Ecto neural progenitor cell (in vitro differentiated cells): ENCODE measurements at regions not wholly inside any gene's neighbourhood (a gene's known extent, or its start where the extent isn't known, plus 50 kb on each side); places are given as distances from the start of the nearest gene placed in this dataset.
A peak's percentile ranks its signal among the peaks of the same experiment; 100 is the strongest.
"Not testable (repeated sequence)": the region's sequence is repeated elsewhere in the genome, so short reads cannot be mapped to it uniquely, and the experiment has no call there.

Source experiments
- DNase-seq: peaks from one replicate; pipeline ENCODE4 v3.0.0-alpha.2; 2018; ENCODE audit warnings: low spot score

DNA sequence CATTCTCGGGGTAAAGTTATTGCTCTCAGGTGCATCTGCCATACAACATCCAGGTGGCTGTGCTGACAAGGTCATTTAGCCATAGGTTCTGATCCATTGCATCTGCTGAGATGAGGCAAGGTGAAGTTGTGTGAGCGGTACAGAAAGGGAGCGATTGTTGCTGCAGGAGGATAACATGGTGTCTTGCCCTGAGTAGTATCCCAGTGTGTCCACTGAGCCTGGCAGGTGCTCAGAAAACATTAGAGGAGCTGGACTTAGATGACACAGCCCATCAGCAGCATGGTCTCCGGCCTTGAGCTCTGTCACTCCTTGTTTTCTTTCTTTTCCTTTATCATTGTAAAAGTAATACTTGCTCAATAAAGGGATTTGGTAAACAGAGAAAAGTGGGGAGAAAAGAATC lies 161.1 kb upstream of the ATP10A start:
- DNase-seq = no peak

DNA sequence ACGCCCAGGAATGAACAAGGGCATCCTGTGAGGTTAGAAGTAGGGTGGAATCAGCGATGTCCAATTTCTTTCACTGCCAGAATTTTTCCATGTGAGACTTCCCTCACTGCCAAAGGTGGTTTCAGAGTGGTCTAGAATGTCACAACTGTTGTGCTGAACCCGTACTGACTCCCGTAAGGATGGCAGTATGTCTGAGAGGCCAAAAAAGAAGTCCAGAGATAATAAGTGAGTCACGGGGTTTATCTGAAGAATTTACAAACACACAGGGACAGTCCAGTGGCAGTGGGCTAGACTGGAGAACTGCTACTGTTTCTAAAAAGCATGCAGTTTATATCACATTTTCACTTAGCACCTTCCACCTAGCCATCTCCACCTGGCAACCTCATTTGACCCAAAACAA lies 160.6 kb upstream of the ATP10A start:
- no peak for DNase-seq

DNA sequence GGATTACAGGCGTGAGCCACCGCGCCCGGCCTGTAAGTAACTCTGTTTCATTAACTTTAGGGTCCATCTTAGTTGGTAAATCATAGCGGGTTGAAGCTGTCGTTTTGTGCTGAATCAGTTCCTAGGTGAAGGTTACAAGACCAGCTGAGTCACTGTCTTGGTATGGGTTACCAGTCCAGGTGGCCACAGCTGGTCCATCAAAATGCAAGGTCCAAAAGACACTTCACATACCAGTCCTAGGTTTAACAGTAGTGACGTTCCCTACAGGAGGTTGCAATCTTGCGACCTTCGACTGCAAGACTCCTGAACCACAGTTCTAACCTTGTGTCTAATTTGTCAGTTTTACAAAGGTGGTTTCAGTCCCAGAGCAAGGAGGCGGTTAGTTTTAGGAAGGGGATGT lies 160.1 kb upstream of the ATP10A start:
- no peak for DNase-seq

DNA sequence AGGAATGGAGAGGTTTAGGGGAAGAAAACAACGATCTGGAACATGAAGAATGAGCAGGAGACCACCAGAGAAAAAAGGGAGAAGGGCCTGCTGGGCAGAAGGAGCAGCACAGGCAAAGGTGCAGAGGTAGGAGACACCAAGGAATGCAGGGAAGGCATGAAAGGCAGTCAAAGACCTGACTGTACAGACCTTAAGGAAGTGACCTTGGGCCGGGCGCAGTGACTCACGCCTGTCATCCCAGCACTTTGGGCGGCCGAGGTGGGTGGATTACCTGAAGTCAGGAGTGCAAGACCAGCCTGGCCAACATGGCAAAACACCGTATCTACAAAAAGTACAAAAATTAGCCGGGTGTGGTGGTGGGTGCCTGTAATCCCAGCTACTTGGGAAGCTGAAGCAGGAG lies 157.7 kb upstream of the ATP10A start:
- DNase-seq = no peak

DNA sequence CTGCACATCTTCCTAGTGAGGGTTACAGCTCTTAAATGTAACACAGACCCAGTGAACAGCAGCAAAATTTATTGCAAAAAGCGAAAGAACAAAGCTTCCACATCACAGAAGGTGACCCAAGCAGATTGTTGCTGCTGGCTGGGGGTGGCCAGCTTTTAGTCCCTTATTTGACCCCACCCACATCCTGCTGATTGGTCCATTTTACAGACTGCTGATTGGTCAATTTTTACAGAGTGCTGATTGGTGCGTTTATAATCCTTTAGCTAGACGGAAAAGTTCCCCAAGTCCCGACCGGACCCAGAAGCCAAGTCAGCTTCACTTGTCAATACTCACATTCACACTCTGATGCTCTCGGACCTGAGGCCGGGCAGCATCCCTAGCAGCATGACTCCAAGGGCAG lies 154.5 kb upstream of the ATP10A start:
- no peak for DNase-seq

DNA sequence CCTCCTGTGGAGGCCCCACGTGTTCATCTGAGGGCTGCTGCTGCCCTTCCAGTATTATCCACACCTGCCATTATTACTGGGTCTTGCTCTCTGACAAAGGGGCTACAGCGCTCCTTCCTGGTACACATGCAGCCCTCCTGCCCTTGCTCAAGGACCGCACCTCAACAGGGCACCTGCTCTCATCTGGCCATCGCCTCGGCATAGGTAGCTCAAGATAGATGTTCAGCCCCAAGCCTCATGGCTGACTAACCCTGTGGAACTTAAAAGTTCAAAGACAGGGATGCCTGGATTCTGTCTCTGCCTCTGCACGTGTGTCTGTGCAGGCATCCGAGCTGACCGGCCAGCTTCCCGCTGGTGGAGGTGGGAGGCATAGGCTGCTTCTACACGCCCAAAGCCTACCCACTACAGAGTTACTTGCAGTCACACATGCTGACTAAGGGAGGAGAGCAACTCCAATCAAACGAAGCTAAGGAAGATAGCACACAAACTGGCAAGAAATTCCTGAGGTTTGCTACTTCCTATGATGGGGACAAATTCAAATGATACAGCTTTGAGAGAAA lies 152.5 kb upstream of the ATP10A start:
- no peak for DNase-seq

DNA sequence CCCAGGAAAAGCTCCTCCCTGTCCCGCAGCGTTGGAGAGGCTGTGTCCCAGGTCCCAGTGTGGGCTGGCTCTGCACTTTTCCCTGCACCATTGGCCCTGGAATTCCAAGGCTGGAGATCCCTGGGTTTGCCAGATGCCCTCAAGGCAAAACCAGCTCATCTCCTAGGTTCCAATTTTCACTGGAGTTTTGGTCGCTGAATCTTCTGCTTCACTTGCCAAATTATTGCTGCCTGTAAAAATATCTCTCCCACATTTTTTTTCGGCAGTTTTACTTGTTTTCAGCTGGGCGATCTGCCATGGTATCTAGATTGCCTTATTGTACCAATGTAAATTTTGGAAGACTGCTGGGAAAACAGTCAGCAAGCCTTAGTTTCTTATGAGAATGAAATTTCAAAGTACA lies 150.9 kb upstream of the ATP10A start:
- peak; percentile 44 for DNase-seq

DNA sequence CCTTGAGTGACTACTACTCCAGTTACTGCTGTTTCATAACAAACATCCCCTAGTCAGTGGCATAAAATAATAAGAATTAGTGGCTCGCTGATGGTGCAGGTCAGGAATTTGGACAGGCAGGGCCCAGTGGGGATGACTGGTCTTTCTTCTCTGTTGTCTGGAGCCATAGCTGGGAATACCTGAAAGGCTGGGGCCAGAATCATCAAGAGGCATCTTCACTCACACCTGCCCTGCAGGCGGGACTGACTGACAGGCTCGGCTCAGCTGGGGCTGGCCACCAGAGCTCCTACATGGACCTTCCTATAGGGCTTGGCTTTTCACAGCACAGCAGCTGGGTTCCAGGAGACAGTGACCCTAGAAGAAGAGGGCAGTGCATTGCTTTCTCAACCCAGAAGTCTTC lies 148.8 kb upstream of the ATP10A start:
- no peak for DNase-seq

DNA sequence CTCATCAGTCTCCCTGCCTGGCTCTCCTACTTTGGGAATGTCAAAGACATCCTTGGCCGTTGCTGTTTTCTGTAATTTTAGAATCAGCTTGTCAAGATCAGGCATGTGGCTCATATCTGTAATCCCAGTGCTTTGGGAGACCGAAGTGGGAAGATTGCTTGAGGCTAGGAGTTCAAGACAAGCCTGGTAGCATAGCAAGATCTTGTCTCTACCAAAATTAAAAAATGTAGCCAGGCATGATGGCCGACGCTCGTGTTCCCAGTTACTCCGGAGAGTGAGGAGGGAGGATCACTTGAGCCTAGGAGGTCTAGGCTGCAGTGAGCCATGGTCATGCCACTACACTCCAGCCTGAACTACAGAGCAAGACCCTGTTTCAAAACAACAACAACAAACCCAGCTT lies 144.0 kb upstream of the ATP10A start:
- no peak for DNase-seq

DNA sequence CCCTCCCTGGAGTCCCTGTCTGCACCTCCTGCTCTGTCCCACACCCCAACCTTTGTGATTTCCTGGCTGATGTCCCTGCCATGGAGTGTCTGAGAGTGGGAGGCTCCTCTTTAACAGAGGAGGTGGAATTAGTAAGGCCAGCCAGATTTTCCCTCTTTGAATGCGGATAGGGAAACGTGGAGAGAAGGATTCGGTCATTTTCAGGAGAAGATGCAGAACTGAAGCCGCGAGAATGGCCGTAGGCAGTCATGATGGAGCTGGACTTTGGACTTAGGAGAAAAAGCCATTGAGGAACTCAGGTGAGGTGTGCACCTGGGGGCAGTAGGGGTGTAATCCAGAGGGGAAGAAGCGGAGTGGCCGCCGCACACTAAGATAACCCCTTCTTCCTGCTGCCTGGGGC lies 138.1 kb upstream of the ATP10A start:
- no peak for DNase-seq

DNA sequence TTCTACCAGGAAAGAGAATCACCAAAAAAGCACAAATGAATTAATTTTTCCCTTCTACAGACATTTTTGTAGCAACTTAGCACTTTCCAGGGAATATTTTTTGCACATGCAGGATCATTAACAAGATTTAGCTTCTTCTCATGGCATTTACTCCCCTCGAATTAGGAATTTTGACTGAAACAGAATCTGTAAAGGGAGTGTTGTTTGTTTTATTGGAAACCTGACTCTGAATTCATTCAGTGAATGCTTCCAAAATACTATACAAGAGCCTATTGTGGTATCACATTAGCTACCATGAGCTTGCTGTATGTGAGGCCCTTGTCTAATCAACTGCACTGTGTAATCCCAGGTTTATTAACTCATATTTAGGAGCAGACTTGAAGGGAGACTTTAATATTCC lies 130.4 kb upstream of the ATP10A start:
- DNase-seq = no peak

DNA sequence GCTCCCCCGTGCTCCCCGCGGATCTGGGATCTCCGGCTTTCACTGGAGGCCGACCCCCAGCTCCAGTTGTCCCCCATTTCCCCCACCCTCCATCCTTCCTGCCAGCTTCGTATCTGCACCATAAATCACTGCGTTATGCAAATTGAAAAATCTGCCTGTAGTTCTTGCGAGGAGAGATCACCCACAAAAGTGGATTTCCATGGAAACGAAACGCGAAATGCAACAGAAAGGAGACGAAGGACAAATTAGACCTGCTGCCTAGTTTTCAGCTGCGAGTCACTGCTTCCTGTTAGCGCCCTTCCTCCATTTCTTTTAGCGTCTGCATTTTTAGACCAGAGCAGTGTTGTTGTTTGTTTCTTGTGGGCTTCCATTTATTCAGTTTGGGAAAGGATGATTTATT lies 127.1 kb upstream of the ATP10A start:
- DNase-seq = no peak

DNA sequence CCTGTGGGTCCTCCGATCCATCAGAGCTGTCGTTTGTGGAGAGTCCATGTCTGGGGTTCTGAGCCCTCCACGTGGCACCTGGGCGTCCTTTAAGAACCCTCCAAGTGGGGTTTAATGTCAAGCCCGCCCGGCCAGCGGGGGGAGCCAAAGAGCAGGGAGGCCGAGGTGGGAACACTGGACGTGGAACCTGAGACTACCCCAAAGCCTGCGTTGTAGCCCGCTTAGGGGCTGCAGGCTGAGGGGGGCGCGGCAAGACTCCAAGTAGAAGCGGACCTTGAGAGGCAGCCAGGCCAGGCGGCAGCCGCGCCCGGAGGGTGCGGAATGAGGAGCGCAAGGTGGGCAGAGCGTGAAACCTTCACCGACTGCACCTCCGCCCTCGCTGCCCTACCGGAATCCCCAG lies 126.2 kb upstream of the ATP10A start:
- DNase-seq = no peak

DNA sequence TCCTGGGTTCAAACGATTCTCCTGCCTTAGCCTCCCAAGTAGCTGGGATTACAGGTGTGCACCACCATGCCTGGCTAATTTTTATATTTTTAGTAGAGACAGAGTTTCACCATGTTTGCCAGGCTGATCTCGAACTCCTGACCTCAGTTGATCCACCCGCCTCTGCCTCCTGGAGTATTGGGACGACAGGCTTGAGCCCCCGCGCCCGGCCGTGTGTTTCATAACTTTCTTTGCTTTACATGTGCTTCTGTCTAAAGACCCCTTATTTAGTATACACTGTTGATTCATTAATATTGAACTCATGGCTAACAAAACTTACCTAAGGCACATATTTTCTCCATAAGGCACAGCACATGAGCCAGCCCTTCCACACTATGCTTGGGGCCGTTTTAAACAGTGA lies 125.6 kb upstream of the ATP10A start:
- DNase-seq = not testable (repeated sequence)

DNA sequence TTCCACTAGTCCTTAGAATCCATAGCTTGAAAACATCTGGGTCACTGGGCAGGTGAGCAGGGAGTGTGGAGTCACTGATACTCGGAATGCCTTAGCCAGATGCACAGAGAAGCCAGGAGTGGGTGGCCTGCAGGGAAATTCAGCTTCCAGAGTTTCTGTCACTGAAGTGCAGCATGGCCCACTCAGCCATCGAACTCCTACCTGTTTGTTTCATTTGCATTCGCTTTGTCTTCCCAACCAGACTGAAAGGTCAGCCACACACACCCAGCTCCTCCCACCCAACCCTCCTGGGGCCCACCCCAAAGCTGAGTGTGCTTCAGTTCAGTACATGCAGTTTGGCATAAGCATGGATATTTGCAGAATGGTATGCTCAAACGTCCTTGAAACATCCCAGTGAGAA lies 124.5 kb upstream of the ATP10A start:
- DNase-seq = no peak

DNA sequence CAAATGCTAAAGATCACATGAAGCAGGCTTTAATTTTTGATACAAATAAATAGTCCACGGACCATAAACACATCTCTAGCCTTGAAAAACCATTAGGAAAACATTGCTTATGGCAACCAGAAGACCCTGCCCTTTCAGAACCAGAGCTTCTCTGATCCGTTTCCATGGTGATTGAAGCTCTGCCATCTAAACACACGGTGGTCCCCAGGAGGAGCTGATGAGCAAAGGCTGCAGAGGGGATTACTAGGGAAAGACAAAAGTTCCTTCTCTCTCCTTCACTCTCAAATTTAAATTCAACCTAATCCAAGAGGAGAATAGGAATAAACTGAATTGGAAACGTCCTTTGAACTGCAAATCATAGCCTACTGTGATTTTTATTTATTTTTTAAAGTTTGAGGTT lies 122.0 kb upstream of the ATP10A start:
- DNase-seq = peak; percentile 55

DNA sequence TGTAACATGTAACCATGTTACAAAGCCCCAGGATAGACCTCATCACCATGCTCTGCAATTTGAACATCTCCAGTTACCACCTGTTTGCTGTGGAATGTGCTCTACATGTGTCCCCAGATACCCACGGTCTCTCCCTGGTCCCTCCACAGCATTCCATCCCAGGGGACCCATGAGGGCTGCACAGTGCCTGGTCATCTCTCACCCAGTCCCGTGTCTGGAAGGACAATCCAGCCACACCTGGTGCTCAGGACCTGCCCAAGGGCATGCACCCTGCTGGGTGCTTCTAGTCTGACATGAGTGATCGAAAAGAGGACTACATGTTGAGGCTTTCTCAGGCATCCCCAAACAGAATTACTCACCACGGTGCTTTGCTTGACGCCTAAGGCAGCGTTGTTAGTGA lies 119.6 kb upstream of the ATP10A start:
- no peak for DNase-seq

DNA sequence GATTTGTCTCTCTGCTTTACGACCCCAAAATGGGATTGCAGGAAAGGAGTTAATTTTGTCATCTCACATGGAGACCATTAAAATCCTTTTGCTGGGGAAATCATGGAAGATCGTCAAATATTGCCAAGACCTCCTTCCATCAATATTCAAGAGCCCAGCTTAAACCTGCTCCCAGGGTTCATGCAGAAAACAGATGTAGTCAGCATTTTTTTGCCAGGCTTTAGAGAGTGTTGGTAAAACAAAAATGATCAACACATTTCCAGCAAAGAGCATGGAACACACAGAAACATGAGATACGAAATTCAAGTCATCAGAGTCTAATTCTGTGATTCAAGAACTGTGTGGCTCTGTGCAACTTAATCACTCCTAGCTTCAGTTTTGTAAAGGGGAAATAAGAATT lies 118.0 kb upstream of the ATP10A start:
- no peak for DNase-seq

DNA sequence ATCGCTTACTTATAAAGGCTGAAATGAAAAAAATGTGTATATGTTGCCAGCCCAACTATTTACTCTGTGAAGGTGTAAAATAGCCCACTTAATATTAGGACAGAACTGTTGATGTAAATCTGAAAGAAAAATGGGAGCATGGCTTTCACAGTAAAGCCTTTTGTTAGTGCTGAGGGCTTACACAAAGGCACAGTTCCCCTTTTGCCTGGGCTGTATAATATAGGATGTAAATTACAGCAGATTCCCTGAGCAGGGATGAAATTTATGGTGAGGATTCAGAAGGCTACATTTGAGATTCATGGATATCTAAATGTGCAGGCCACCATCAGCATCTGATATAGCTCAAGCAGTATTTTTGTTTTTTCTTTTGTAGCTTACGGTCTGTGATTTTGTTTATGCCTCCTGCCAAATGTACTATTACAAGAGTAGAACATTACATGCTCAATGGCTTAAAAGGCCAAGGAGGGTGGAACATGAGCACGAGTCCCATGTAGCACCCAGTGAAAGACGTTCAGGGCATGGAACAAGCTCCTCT lies 109.1 kb upstream of the ATP10A start:
- DNase-seq = no peak

DNA sequence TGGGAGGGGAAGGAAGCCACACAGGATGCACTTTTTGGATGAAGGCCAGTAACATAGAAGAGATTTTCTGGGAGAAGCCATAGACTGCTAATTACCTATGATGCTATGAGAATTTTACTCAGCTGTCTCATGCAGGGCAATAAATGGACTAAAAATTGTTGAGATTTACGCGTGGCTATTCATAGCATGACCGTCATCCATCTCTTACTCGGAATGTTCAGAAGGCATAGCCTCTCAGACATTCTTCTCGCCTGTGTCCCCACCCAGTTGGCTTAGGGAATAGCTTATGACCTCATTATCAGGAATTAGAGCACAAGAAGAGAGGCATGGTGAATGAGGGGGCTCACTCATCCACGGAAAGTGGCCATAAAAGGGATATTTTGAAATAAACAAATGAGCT lies 107.9 kb upstream of the ATP10A start:
- no peak for DNase-seq

DNA sequence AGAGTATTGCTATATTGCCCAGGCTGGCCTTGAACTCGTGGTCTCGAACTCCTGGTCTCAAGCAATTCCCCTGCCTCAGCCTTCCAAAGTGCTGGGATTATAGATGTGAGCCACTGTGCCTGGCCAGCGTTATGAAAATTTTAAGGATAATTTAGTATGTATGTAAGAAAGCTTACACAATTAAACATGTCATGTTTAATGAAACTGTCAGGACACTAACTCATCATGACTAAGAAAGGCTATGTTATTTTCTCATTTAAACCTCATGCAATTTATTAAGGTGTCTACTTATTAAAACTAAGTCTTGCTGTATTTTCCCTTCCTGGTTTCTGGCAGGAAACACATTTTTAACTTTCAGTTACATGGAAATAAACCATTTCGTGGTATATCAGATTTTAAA lies 106.8 kb upstream of the ATP10A start:
- no peak for DNase-seq

DNA sequence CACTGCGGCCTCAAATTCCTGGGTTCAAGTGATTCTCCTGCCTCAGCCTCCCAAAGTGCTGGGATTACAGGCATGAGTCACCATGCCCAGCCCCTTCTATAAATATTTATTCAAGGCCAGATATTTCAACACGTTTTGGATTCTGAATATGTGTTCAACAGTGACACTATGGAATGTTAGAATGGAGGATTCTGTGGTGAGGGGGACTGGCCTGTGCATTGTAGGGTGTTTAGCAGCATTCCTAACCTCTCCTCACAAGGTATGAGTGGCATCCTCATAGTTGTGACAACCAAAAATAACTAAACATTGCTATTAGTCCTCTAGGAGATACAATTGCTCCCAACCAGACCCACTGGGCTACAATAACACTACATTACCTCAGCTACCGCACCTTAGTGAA lies 104.0 kb upstream of the ATP10A start:
- no peak for DNase-seq

DNA sequence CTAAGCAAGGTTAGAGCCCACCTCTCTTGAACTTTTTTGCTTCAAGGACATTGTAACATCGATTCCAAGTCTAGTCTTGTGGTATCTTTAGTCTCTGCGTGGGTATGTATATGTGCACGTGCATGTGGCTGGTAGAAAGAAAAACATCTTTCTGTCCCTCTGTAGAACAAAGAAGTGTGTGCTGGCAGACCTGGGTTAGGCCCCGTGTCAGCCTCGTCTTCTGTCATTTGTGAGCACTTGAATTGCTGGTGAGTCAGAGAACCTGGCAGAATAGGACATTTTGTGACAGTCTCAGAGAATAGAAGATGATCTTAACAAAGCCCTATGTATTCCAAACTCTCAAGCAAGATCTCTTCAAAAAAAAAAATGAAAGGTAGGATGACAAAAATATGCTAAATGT lies 102.2 kb upstream of the ATP10A start:
- no peak for DNase-seq

DNA sequence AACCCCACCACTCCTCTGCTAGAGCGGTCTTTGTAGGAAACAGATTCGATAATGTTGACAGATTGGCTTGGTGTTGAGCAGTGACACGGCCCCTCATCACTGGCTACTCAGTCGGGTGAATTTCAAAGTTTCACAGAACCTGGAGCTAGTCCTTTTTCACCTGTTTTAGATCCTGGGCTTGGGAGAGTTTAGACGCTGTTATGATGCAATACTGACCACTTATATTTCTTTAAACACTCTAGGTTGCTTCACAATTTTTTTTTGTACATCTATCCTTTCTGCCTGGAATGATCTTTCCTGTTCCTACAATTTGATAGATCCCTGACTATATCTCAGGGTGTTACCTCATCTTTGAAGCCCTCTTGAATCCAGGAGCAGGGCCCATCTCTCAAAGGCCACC lies 97.1 kb upstream of the ATP10A start:
- DNase-seq = no peak

DNA sequence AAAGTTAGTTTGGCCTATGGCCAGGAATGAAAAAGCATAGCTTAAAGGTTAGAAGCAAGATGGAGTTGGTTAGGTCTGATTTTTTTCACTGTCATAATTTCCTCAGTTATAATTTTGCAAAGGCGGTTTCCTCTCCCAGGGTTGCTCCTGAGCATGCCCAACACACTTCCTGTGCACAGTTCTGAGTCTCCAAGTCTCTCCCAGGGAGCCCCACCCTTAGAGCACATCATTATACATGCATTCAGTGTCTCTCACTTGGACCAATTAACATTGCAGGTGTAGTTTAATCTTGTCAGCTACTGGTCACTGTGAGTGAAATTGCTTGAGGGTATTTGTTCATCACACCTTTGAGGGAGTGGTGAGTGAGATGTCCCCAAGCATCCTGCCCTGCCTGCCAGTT lies 96.0 kb upstream of the ATP10A start:
- DNase-seq = no peak
